ENCODE measurements at regions not wholly inside any gene's neighbourhood (a gene's known extent, or its start where the extent isn't known, plus 50 kb on each side); places are given as distances from the start of the nearest gene placed in this dataset.

GRCh38 chr11:69917529-69917928 is 98.3 kb upstream of the FGF3 start:
- no peak for DNase-seq

- no peak for DNase-seq
Measured at GRCh38 chr11:69918231-69918937, 99.2 kb upstream of the FGF3 start.

- DNase-seq, result peak; percentile 80 to 85
Measured at GRCh38 chr11:69918938-69919650, 99.9 kb upstream of the FGF3 start.

GRCh38 chr11:69919659-69920344 is 100.6 kb upstream of the FGF3 start:
- no peak for DNase-seq

- no peak for DNase-seq
Measured at GRCh38 chr11:69920345-69921127, 101.3 kb upstream of the FGF3 start.

- no peak for DNase-seq
Measured at GRCh38 chr11:69921128-69922014, 102.2 kb upstream of the FGF3 start.

GRCh38 chr11:69922015-69922595 is 102.9 kb upstream of the FGF3 start:
- DNase-seq, result no peak

- no peak for DNase-seq
Measured at GRCh38 chr11:69922596-69923111, 103.4 kb upstream of the FGF3 start.

GRCh38 chr11:69923196-69923595 is 104.0 kb upstream of the FGF3 start:
- no peak for DNase-seq

- no peak for DNase-seq
Measured at GRCh38 chr11:69923641-69924307, 104.6 kb upstream of the FGF3 start.

GRCh38 chr11:69924308-69925161 is 105.3 kb upstream of the FGF3 start:
- DNase-seq, result no peak

GRCh38 chr11:69925366-69926196 is 106.4 kb upstream of the FGF3 start:
- no peak for DNase-seq

- DNase-seq, result no peak
Measured at GRCh38 chr11:69926376-69927050, 107.3 kb upstream of the FGF3 start.

- DNase-seq, result no peak
Measured at GRCh38 chr11:69928121-69928520, 108.9 kb upstream of the FGF3 start.

- DNase-seq, result no peak
Measured at GRCh38 chr11:69928975-69929374, 109.8 kb upstream of the FGF3 start.

- DNase-seq, result no peak
Measured at GRCh38 chr11:69930081-69931059, 111.2 kb upstream of the FGF3 start.

Measured in right lung (tissue), 2 donors.